ENCODE measurements at regions not wholly inside any gene's neighbourhood (a gene's known extent, or its start where the extent isn't known, plus 50 kb on each side); places are given as distances from the start of the nearest gene placed in this dataset.

GRCh38 chrX:9153300-9153699, 119.4 kb upstream of the FAM9B start:
- TF ChIP-seq CTCF (IDR thresholded peaks at IDR 0.05), result no peak
- no peaks in the 10 kb centered on the region for H3K9me3 ChIP-seq
- ATAC-seq (no peak), DNase-seq (no peak)
- H3K27me3 ChIP-seq (ENCODE audit: low read depth), result no peaks in the 10 kb centered on the region
- intact Hi-C loops (cut with DNase I), result no loop called here
- no peaks in the 10 kb centered on the region for H3K36me3 ChIP-seq
- no peaks in the 10 kb centered on the region for H3K4me1 ChIP-seq
- no peak overlapping the region for H3K4me3 ChIP-seq
- no peak overlapping the region for H3K27ac ChIP-seq

DNA sequence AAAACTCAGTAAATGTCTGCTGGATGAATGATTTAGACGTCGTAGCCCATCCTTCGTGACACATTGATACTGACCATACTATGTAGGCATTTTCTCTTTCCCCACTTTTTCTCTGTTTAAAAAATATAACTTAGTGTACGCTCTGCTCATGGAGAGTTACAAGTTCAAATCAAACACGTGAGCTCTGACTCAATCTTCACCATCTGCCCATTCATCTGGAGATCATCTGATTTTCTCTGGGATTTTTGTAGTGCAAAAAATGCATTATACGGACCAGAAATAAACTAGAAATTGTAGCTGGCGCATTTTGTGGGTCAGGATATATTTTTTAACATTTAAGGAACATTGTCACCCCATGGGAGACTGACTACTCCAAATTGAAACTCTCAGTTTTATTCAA, 124.7 kb upstream of the FAM9B start:
- Histone ChIP-seq H3K4me3 (no peak overlapping the region), H3K9me3 (no peaks in the 10 kb centered on the region), H3K27me3 (ENCODE audit: low read depth) (no peaks in the 10 kb centered on the region), H3K36me3 (no peaks in the 10 kb centered on the region), H3K27ac (no peak overlapping the region), H3K4me1 (no peaks in the 10 kb centered on the region)
- intact Hi-C loops (cut with DNase I), result no loop called here
- ATAC-seq (no peak), DNase-seq (no peak)
- TF ChIP-seq CTCF (IDR thresholded peaks at IDR 0.05), result no peak

DNA sequence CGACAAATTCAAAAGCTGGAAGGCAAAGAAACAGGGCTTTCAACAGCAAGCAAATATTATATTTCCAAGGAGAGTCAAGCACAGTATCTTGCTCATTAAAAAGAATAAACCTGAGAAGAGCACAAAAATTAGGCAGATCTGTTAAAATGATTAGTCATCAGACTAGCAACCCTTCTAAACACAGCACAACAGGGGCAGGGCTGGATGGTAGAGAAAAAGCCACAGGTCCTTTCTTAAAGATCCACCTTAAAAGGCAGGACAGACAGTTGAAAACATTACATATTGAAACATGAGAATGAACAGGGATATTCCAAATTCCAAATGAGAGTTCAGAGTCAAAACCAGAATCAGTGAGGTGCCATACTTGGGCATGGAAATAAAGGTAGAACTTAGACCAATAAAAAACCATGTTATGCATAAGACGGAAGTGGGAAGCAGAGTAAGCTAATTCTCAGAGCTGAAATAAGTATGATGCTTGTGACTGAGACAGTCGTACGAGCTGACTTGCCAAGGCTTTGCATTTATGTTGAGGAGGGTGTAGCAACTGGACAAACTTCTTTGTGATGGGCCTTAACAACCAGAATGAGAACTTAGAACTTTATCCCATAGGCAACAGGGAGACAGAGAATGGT, 126.9 kb upstream of the FAM9B start:
- Histone ChIP-seq H3K4me1 (no peaks in the 10 kb centered on the region), H3K36me3 (no peaks in the 10 kb centered on the region), H3K9me3 (no peaks in the 10 kb centered on the region), H3K27me3 (ENCODE audit: low read depth) (no peaks in the 10 kb centered on the region), H3K4me3 (no peak overlapping the region), H3K27ac (no peak overlapping the region)
- no peak for TF ChIP-seq CTCF (IDR thresholded peaks at IDR 0.05)
- no peak for DNase-seq
- intact Hi-C loops (cut with DNase I), result no loop called here
- no peak for ATAC-seq

DNA sequence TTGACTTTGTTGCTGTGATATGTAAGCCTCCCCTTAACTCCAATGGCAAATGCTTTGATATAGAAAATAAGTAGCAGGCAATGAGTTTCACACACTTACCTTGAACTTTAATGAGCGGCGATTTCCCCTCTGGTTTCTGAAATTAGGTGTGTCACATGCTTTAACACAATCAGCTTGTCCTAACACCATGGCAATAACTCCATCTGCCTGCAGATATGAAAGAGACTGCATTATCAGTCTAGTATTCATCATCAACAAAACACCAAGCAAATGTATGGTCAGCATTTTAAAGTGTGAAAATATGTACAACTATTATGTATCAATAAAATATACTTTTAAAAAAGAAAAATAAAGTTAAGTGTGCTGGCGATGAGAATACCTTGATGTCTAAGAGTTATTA, 128.8 kb upstream of the FAM9B start:
- Histone ChIP-seq H3K4me3 (no peak overlapping the region), H3K36me3 (no peaks in the 10 kb centered on the region), H3K27me3 (ENCODE audit: low read depth) (no peaks in the 10 kb centered on the region), H3K27ac (no peak overlapping the region), H3K4me1 (no peaks in the 10 kb centered on the region), H3K9me3 (no peaks in the 10 kb centered on the region)
- no peak for DNase-seq
- intact Hi-C loops (cut with DNase I), result no loop called here
- no peak for ATAC-seq
- TF ChIP-seq CTCF (IDR thresholded peaks at IDR 0.05), result no peak

GRCh38 chrX:9163214-9163709, 129.3 kb upstream of the FAM9B start:
- TF ChIP-seq CTCF (IDR thresholded peaks at IDR 0.05), result no peak
- no peak overlapping the region for H3K27ac ChIP-seq
- no peak overlapping the region for H3K4me3 ChIP-seq
- no peaks in the 10 kb centered on the region for H3K9me3 ChIP-seq
- intact Hi-C loops (cut with DNase I), result no loop called here
- no peak for ATAC-seq
- H3K36me3 ChIP-seq, result no peaks in the 10 kb centered on the region
- H3K4me1 ChIP-seq, result no peaks in the 10 kb centered on the region
- no peak for DNase-seq
- H3K27me3 ChIP-seq (ENCODE audit: low read depth), result no peaks in the 10 kb centered on the region

Data from lower lobe of right lung (tissue), 2 donors.